Kidney (tissue), 13 donors: ENCODE measurements at regions not wholly inside any gene's neighbourhood (a gene's known extent, or its start where the extent isn't known, plus 50 kb on each side); places are given as distances from the start of the nearest gene placed in this dataset.
A peak's percentile ranks its signal among the peaks of the same experiment; 100 is the strongest.

Source experiments
- DNase-seq, 5 donors: peaks; one replicate each; pipeline ENCODE4 v3.0.0-alpha.2; 2013 to 2020
- FAIRE-seq: peaks from 2 replicates; lab custom pipeline; 2012; peaks lifted over from hg19 to GRCh38; lab: Jason Lieb, UNC
- H3K27ac ChIP-seq, 2 donors: one replicate each; pipeline ENCODE4 v1.7.0; 2013; ENCODE audit warnings: low read depth in 2 of 2, low read length in 2 of 2, inconsistent platforms in 1 of 2
- H3K27me3 ChIP-seq: one replicate; pipeline ENCODE4 v1.7.1; 2013; ENCODE audit warnings: low read length, inconsistent platforms; ENCODE audit not compliant: control insufficient read depth, insufficient read depth
- H3K36me3 ChIP-seq, 3 donors: one replicate each; pipeline versions ENCODE4 v1.7.0 to v1.7.1; 2013; ENCODE audit warnings: low read length in 3 of 3, control low read depth in 1 of 3, inconsistent platforms in 1 of 3; ENCODE audit not compliant: insufficient read depth in 3 of 3, control insufficient read depth in 2 of 3
- H3K4me1 ChIP-seq, 3 donors: one replicate each; pipeline versions ENCODE4 v1.7.0 to v1.7.1; 2013; ENCODE audit warnings: low read length in 3 of 3, inconsistent platforms in 1 of 3, low read depth in 1 of 3; ENCODE audit not compliant: control insufficient read depth in 2 of 3, insufficient read depth in 2 of 3
- H3K4me3 ChIP-seq, 3 donors: one replicate each; pipeline versions ENCODE4 v1.7.0 to v1.8.1; 2013; ENCODE audit warnings: low read length in 3 of 3, control low read depth in 1 of 3, inconsistent platforms in 1 of 3
- H3K9ac ChIP-seq, 3 donors: one replicate each; pipeline versions ENCODE4 v1.7.0 to v1.7.1; 2013; ENCODE audit warnings: low read length in 3 of 3, control low read depth in 1 of 3, inconsistent platforms in 1 of 3
- H3K9me3 ChIP-seq, 3 donors: one replicate each; pipeline versions ENCODE4 v1.7.0 to v1.7.1; 2013; ENCODE audit warnings: low read length in 3 of 3, control low read depth in 1 of 3, inconsistent platforms in 1 of 3; ENCODE audit not compliant: control insufficient read depth in 2 of 3, insufficient read depth in 1 of 3
- CTCF ChIP-seq: IDR thresholded peaks from 3 replicates; pipeline ENCODE4 v1.5.1; 2012; ENCODE audit warnings: mild to moderate bottlenecking, moderate library complexity, borderline replicate concordance; ENCODE audit not compliant: insufficient read depth; ENCODE audit errors: extremely low read depth
- intact Hi-C: fragments of 100-400 bp; cut with DNase I; formaldehyde crosslinking; loops from one replicate; pipeline ENCODE4 v1.11.1; 2022
- donor health status: control.
- donor health status: control.
- donor health status: control.
- donor health status: control.
- donor health status: control.
- donor health status: DM: yes; HTN: yes; CAD: no.
- donor health status: Normal renal cell carcinoma (clear cell type).

- Histone ChIP-seq H3K4me3 (no peak overlapping the region), H3K9me3 (no peaks in the 10 kb centered on the region), H3K36me3 (no peaks in the 10 kb centered on the region), H3K4me1 (peaks cover 0 to 2% (median 0%) of the 10 kb centered on the region in 3 donors), H3K9ac (peak overlapping the region in 1 of 3 donors; percentile 46), H3K27me3 (no peaks in the 10 kb centered on the region), H3K27ac (peak overlapping the region; percentile 47 to 57)
- DNase-seq (peak in 2 of 5 donors; percentile 40 to 82), FAIRE-seq (no peak)
- intact Hi-C loops: no loop called here
- no peak for TF ChIP-seq CTCF
These were observed 66.7 kb upstream of the PODXL start for GRCh38 chr7:131623154-131623553.

GRCh38 chr7:131621652-131622051 lies 65.2 kb upstream of the PODXL start:
- intact Hi-C loops: no loop called here
- Histone ChIP-seq H3K9me3 (no peaks in the 10 kb centered on the region), H3K9ac (no peak overlapping the region), H3K4me1 (peaks cover 0 to 2% (median 0%) of the 10 kb centered on the region in 3 donors), H3K4me3 (no peak overlapping the region), H3K27me3 (no peaks in the 10 kb centered on the region), H3K27ac (no peak overlapping the region), H3K36me3 (no peaks in the 10 kb centered on the region)
- FAIRE-seq (no peak), DNase-seq (no peak)
- no peak for TF ChIP-seq CTCF

GRCh38 chr7:131620673-131621609 lies 64.5 kb upstream of the PODXL start:
- intact Hi-C loops: no loop called here
- H3K27ac ChIP-seq: peak overlapping the region in 1 of 2 donors; percentile 29
- H3K9me3 ChIP-seq: no peaks in the 10 kb centered on the region
- no peaks in the 10 kb centered on the region for H3K36me3 ChIP-seq
- DNase-seq (no peak), FAIRE-seq (no peak)
- H3K4me1 ChIP-seq: no peaks in the 10 kb centered on the region
- H3K9ac ChIP-seq: no peak overlapping the region
- no peak for TF ChIP-seq CTCF
- no peak overlapping the region for H3K4me3 ChIP-seq
- no peaks in the 10 kb centered on the region for H3K27me3 ChIP-seq
